ENCODE measurements at regions not wholly inside any gene's neighbourhood (a gene's known extent, or its start where the extent isn't known, plus 50 kb on each side); places are given as distances from the start of the nearest gene placed in this dataset.

DNA sequence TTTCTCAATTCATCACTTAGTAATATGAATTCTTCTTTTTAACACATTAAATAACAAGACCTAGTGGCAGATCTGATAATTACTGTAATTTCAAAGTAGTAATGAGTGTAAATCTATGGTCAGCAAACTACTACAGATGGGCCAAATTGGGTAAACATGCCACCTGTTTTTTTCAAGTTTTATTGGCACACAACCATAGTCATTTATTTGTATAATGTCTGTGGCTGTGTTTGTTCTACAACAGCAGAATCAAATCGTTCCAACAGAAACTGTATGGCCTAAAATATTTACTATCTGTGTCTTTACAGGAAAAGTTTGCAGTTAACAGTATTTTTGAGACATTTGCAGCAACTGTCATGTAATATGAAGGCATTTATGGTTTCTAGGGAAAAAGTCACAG lies 86.1 kb upstream of the EYA2 start:
- Histone ChIP-seq H3K4me3 (replicated peaks; ENCODE audit: low read depth, low read length) (no peak overlapping the region), H3K27me3 (replicated peaks; ENCODE audit: control insufficient read depth, insufficient read depth, low read length) (no peaks in the 10 kb centered on the region), H3K36me3 (ENCODE audit: control insufficient read depth, insufficient read depth, low read length) (no peaks in the 10 kb centered on the region)
- no peak for DNase-seq (ENCODE audit: extremely low read depth, insufficient read length)
- TF ChIP-seq, protein P1, sequence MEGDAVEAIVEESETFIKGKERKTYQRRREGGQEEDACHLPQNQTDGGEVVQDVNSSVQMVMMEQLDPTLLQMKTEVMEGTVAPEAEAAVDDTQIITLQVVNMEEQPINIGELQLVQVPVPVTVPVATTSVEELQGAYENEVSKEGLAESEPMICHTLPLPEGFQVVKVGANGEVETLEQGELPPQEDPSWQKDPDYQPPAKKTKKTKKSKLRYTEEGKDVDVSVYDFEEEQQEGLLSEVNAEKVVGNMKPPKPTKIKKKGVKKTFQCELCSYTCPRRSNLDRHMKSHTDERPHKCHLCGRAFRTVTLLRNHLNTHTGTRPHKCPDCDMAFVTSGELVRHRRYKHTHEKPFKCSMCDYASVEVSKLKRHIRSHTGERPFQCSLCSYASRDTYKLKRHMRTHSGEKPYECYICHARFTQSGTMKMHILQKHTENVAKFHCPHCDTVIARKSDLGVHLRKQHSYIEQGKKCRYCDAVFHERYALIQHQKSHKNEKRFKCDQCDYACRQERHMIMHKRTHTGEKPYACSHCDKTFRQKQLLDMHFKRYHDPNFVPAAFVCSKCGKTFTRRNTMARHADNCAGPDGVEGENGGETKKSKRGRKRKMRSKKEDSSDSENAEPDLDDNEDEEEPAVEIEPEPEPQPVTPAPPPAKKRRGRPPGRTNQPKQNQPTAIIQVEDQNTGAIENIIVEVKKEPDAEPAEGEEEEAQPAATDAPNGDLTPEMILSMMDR (IDR thresholded peaks at IDR 0.05; ENCODE audit: insufficient read depth, low read length, poor library complexity, severe bottlenecking), result no peak

DNA sequence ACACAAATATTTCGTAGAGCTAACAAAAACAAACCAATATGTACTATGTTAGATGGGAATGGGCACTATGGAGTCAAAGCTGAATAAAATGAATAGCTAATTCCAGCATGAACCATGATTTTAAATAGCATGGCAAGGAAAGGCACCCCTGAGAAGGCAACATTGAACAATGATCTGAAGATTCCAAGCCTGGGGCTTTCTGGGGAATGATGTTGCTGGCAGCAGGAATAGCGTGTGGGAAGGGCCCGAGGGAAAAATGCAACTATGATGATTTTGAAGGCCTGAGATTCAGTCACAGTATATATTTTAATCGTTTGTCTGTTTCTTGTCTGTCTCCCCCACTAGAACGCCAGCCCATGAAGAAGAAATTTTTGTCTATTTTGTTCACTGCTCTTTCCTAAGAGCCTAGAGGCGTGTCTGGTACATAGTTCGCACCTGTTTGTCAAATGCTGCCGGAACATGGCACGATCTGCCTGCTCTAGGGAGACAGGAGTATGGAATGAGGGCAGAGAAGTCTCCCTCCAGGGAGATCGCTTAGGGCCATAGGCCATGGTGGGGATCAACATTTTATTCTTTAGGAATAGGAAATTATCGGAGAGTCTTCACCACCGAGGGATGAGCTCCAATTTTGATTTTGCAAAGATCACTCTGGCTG lies 84.8 kb upstream of the EYA2 start:
- no peak for DNase-seq (ENCODE audit: extremely low read depth, insufficient read length)
- Histone ChIP-seq H3K27me3 (replicated peaks; ENCODE audit: control insufficient read depth, insufficient read depth, low read length) (no peaks in the 10 kb centered on the region), H3K36me3 (ENCODE audit: control insufficient read depth, insufficient read depth, low read length) (no peaks in the 10 kb centered on the region), H3K4me3 (replicated peaks; ENCODE audit: low read depth, low read length) (no peak overlapping the region)
- TF ChIP-seq, protein P1 (IDR thresholded peaks at IDR 0.05; ENCODE audit: insufficient read depth, low read length, poor library complexity, severe bottlenecking), result no peak

DNA sequence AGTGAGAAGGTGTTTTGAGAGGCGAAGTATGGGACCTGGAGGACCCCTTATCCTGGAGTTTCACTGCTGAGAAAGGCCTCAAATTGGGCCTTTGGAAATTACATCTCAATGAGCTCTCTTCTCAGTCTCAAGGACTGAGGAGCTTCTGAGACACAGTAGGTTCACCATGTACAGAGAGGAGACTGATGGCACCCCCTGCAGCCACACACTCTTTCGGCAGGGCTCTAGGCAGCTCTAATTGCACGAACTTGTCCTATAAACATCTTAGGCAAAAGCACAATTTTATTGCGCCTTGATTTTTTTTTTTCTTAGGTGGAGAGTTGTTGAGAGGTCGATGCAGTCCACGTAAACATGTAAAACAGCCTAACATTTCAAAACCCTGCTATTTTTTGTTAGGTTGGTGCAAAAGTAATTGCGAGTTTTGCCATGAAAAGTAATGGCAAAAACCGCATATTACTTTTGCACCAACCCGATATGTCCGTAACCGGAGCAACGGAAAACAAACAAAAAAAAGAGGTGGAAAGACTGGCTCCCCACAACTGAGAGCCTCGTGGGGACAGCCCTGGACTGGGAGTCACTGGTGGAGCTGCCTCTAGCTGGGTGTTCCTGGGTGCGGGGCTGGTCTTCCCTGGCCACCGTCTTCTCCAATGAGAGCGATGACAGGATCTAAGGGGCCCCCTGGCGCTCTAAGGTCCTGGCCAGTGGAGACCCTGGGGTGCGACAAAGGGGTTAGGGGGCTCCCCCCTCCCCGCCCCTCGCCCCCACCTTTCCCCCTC lies 84.0 kb upstream of the EYA2 start:
- TF ChIP-seq, protein P1 (IDR thresholded peaks at IDR 0.05; ENCODE audit: insufficient read depth, low read length, poor library complexity, severe bottlenecking), result no peak
- Histone ChIP-seq H3K36me3 (ENCODE audit: control insufficient read depth, insufficient read depth, low read length) (no peaks in the 10 kb centered on the region), H3K4me3 (replicated peaks; ENCODE audit: low read depth, low read length) (no peak overlapping the region), H3K27me3 (replicated peaks; ENCODE audit: control insufficient read depth, insufficient read depth, low read length) (no peaks in the 10 kb centered on the region)
- DNase-seq (ENCODE audit: extremely low read depth, insufficient read length), result no peak

DNA sequence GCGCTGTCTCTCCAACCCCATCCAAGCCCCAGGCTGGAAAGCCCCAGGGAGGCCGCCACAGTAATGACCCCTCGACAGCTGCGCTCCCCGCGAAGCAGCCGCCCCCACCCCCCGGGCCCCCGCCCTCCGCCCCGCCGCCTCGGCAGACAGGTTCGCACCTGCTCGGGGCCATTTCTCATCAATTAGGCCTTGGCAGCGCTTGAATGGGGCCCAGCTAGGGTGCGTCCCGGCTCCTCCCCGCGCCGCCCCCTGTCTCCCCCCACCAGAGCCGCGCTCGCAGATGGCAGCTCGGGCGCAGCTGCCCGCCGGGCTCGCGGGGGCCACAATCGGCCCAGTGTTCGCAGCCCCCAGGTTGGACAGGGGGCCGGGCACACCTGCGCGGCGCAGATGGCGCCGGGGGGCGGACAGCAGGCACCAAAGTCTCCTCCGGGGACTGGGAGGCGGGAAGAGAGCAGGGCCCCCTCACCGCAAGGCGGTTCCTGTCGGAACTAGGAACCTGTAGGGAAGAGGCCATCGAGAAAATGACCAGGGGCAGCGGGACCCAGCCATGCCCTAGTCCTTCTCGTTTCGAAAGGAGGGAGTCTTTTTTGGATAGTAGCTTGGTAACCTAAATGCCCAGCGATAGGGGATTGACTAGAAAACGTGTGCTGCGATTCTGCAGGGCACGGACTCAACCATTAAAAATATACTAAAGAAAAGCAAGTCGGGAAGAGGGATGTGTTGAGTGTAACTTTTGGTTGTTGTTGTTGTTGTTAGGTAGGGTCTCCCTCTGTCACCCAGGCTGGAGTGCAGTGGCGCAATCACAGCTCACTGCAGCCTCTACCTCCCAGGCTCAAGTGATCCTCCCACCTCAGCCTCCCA lies 83.2 kb upstream of the EYA2 start:
- TF ChIP-seq, protein P1 (IDR thresholded peaks at IDR 0.05; ENCODE audit: insufficient read depth, low read length, poor library complexity, severe bottlenecking), result no peak
- DNase-seq (ENCODE audit: extremely low read depth, insufficient read length), result no peak
- H3K36me3 ChIP-seq (ENCODE audit: control insufficient read depth, insufficient read depth, low read length), result no peaks in the 10 kb centered on the region
- H3K4me3 ChIP-seq (replicated peaks; ENCODE audit: low read depth, low read length), result no peak overlapping the region
- H3K27me3 ChIP-seq (replicated peaks; ENCODE audit: control insufficient read depth, insufficient read depth, low read length), result no peaks in the 10 kb centered on the region; the same call in 1 of the 2 replicates

DNA sequence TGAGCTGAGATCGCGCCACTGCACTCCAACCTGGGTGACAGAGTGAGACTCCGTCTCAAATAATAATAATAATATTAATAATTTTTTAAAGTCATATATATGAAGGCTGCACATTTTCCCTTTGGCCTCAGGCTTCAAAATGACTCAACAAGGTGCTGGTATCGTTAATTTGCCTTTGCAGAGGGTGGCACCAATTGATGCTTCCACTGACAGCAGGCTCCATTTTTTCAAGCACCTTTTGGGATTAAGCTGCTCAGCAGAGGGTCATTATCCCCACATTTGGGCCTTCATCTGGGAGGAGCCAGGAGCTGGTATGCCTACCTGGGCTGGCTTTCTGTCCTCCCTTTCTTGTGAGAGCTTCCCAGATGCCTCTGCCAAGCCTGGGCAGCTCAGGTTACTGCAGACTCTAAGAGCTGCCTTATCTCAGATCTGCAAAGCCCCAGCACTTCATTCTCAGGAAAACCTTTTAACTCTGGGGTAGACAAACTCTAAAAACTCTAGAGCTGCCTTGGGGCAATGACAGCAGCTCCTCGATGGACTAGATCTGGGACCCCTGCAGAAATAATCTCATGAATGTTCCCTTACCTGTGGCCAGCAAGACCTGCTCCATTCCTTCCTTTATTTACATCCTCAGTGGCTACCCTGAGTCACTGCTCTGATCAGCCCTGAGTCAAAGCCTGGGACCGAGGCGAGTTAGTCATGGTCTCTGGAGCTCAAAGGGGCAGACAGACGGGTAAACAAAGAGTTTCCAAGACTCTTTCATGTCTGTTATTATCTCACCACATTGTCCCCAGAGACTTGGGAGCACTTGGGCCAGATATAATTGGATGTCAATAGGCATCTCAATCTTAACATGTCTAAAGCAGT lies 80.0 kb upstream of the EYA2 start:
- TF ChIP-seq, protein P1 (IDR thresholded peaks at IDR 0.05; ENCODE audit: insufficient read depth, low read length, poor library complexity, severe bottlenecking), result no peak
- no peaks in the 10 kb centered on the region for H3K36me3 ChIP-seq (ENCODE audit: control insufficient read depth, insufficient read depth, low read length)
- no peak overlapping the region for H3K4me3 ChIP-seq (replicated peaks; ENCODE audit: low read depth, low read length)
- no peaks in the 10 kb centered on the region; the same call in 1 of the 2 replicates for H3K27me3 ChIP-seq (replicated peaks; ENCODE audit: control insufficient read depth, insufficient read depth, low read length)
- DNase-seq (ENCODE audit: extremely low read depth, insufficient read length), result no peak
